K562 (cell line): ENCODE measurements at regions not wholly inside any gene's neighbourhood (a gene's known extent, or its start where the extent isn't known, plus 50 kb on each side); places are given as distances from the start of the nearest gene placed in this dataset.

ENCODE experiments used
- ATAC-seq: fragments of 200-7000 bp; cut with Tn5 transposase; 3 replicates; pipeline ENCODE4 v1.9.1; 2020; ENCODE audit warnings: moderate library complexity
- BruUV-seq: library from RNA; stranded (reverse); fragments of 400-500 nt; replicated peaks from 2 replicates; lab custom pipeline; 2021; lab: Mats Ljungman, UMichigan
- CTCF ChIA-PET: fragments of 300-600 bp; formaldehyde crosslinking; extraction: SDS; loops from one replicate; lab custom pipeline; 2021; ENCODE audit warnings: low intra/inter-chr PET ratio; lab: Yijun Ruan, JAX
- POLR2A ChIA-PET: fragments of 300-600, 350-650 bp; sonication (Branson Sonifier 250); formaldehyde crosslinking; extraction: SDS; loops from one replicate; lab custom pipeline; 2021; ENCODE audit warnings: antibody characterized with exemption, inconsistent platforms; lab: Yijun Ruan, JAX
- DNase-seq, 4 experiments: peaks; one replicate each; pipeline versions ENCODE4 v3.0.0 to v3.0.0-alpha.2; 2011 to 2018; ENCODE audit warnings: low spot score in 3 of 4, mixed read lengths in 3 of 4; ENCODE audit errors: extremely low read depth in 1 of 4
- FAIRE-seq: peaks from 2 replicates; lab custom pipeline; 2011; peaks lifted over from hg19 to GRCh38; lab: Jason Lieb, UNC
- H2AFZ ChIP-seq: 2 replicates; pipeline ENCODE4 v1.6.0; 2011; ENCODE audit warnings: low read depth, low read length, control low read depth, inconsistent platforms
- H3K27ac ChIP-seq: fragments of 200-600 bp; 3 replicates; pipeline ENCODE4 v1.8.0; 2011; ENCODE audit warnings: low read depth, mild to moderate bottlenecking, control low read depth, inconsistent platforms, low read length, moderate library complexity, mixed read lengths; ENCODE audit errors: extremely low read depth
- H3K27me3 ChIP-seq, 2 experiments: fragments of 300-600 bp in 1 of 2; 2 replicates in 1 of 2; 3 replicates in 1 of 2; pipeline versions ENCODE4 v1.6.0 to v1.8.0; 2011; ENCODE audit warnings: inconsistent platforms in 2 of 2, low read length in 2 of 2, mild to moderate bottlenecking in 1 of 2, mixed read lengths in 1 of 2, moderate library complexity in 1 of 2; ENCODE audit not compliant: control insufficient read depth in 2 of 2, insufficient read depth in 2 of 2
- H3K36me3 ChIP-seq: fragments of 300-600 bp; 3 replicates; pipeline ENCODE4 v1.8.0; 2011; ENCODE audit warnings: mild to moderate bottlenecking, low read length, inconsistent platforms; ENCODE audit not compliant: control insufficient read depth, insufficient read depth
- H3K4me1 ChIP-seq, 2 experiments: fragments of 200-600 bp in 1 of 2; replicated peaks in 1 of 2; 2 replicates in 1 of 2; 3 replicates in 1 of 2; pipeline versions ENCODE4 v1.5.1 to v1.8.0; 2011; ENCODE audit warnings: inconsistent platforms in 2 of 2, low read length in 2 of 2, mild to moderate bottlenecking in 1 of 2, mixed read lengths in 1 of 2, moderate library complexity in 1 of 2; ENCODE audit not compliant: control insufficient read depth in 2 of 2, insufficient read depth in 2 of 2
- H3K4me2 ChIP-seq: 2 replicates; pipeline ENCODE4 v1.6.1; 2011; ENCODE audit warnings: low read length, control low read depth, inconsistent platforms, mixed read lengths; ENCODE audit not compliant: insufficient read depth
- H3K4me3 ChIP-seq: fragments of 200-600 bp; sonication (generic), shearing (Covaris generic); 2 replicates; pipeline ENCODE4 v1.5.1; 2016; ENCODE audit warnings: control low read depth, inconsistent platforms
- H3K79me2 ChIP-seq: fragments of 200-600 bp; 3 replicates; pipeline ENCODE4 v1.8.0; 2011; ENCODE audit warnings: low read length, inconsistent platforms; ENCODE audit not compliant: control insufficient read depth, insufficient read depth
- H3K9ac ChIP-seq, 2 experiments: 2 replicates each; pipeline versions ENCODE4 v1.6.0 to v1.6.1; 2011; ENCODE audit warnings: low read depth in 2 of 2, low read length in 2 of 2, control low read depth in 1 of 2, inconsistent platforms in 1 of 2, mild to moderate bottlenecking in 1 of 2, mixed read lengths in 1 of 2; ENCODE audit not compliant: insufficient read depth in 1 of 2
- H3K9me1 ChIP-seq: one replicate; pipeline ENCODE4 v1.6.0; 2011; ENCODE audit warnings: inconsistent platforms, mild to moderate bottlenecking, low read length, moderate library complexity; ENCODE audit not compliant: control insufficient read depth, insufficient read depth
- H3K9me3 ChIP-seq: replicated peaks from 2 replicates; pipeline ENCODE4 v1.5.1; 2011; ENCODE audit warnings: low read depth, low read length, inconsistent platforms; ENCODE audit not compliant: control insufficient read depth, insufficient read depth
- H4K20me1 ChIP-seq: replicated peaks from 2 replicates; pipeline ENCODE4 v1.6.1; 2011; ENCODE audit warnings: low read length, inconsistent platforms, mixed read lengths; ENCODE audit not compliant: control insufficient read depth, insufficient read depth
- ATF6 ChIP-seq: sonication (generic); formaldehyde crosslinking; IDR thresholded peaks from 2 replicates; pipeline ENCODE4 v1.4.0; 2020; ENCODE audit warnings: mild to moderate bottlenecking, missing genetic modification reagents
- GTF2A2 ChIP-seq: IDR thresholded peaks from 2 replicates; pipeline ENCODE4 v1.6.1; 2016; ENCODE audit warnings: mild to moderate bottlenecking, missing genetic modification characterization, missing compliant biosample characterization
- MEIS2 ChIP-seq: fragments of 450-650 bp; IDR thresholded peaks from 2 replicates; pipeline ENCODE4 v1.6.1; 2014; ENCODE audit warnings: mild to moderate bottlenecking; ENCODE audit not compliant: partially characterized antibody
- NELFE ChIP-seq: IDR thresholded peaks from 2 replicates; pipeline ENCODE4 v1.6.1; 2011; ENCODE audit warnings: mild to moderate bottlenecking; ENCODE audit not compliant: insufficient read depth, insufficient read length
- NFATC3 ChIP-seq: fragments of 450-650 bp; IDR thresholded peaks from 2 replicates; pipeline ENCODE4 v1.6.1; 2017; ENCODE audit warnings: mild to moderate bottlenecking
- THRA ChIP-seq: fragments of 450-650 bp; IDR thresholded peaks from 2 replicates; pipeline ENCODE4 v1.6.1; 2017; ENCODE audit warnings: mild to moderate bottlenecking, moderate library complexity
- WGBS: fragments of 100-300 bp; shearing (Covaris generic); methylation state at CpG from one replicate; pipeline ENCODE4 v1.1.6; 2016; ENCODE audit warnings: low coverage, mixed read lengths; ENCODE audit not compliant: insufficient coverage; ENCODE audit errors: missing lambda C conversion rate; 5-methylcytosine and 5-hydroxymethylcytosine counted together
- in situ Hi-C: fragments of 300-500 bp; cut with MboI; formaldehyde crosslinking; loops from 4 replicates; pipeline ENCODE4 v1.15.0; 2018; ENCODE audit warnings: inconsistent platforms, mixed read lengths
- intact Hi-C: fragments of 100-400 bp; cut with micrococcal nuclease; formaldehyde crosslinking; loops from 2 replicates; pipeline ENCODE4 v1.14.2; 2022

GRCh38 chr4:26160591-26160990 lies 160.2 kb upstream of the RBPJ start:
- Histone ChIP-seq H4K20me1 (no peaks in the 10 kb centered on the region), H3K27ac (no peak overlapping the region), H3K27me3 (no peaks in the 10 kb centered on the region), H3K9me3 (no peaks in the 10 kb centered on the region), H3K9ac (no peak overlapping the region), H3K36me3 (no peaks in the 10 kb centered on the region), H3K9me1 (no peaks in the 10 kb centered on the region), H3K4me3 (no peak overlapping the region), H3K79me2 (no peaks in the 10 kb centered on the region), H3K4me1 (no peaks in the 10 kb centered on the region), H3K4me2 (no peak overlapping the region), H2AFZ (no peak overlapping the region)
- ChIA-PET POLR2A (no interaction called here), CTCF (no interaction called here)
- ATAC-seq (no peak), FAIRE-seq (no peak), DNase-seq (no peak)
- intact Hi-C loops (no loop called here), in situ Hi-C loops (no loop called here)
- no TSS peak for BruUV-seq
- WGBS: 0% methylated on average over 3 of the region's 3 CpGs
- TF ChIP-seq THRA (no peak), GTF2A2 (tag) (no peak), MEIS2 (no peak), NFATC3 (no peak), NELFE (no peak), ATF6 (CRISPR knock-in tag) (no peak)
